Vagina (tissue), 2 donors: ENCODE measurements at regions not wholly inside any gene's neighbourhood (a gene's known extent, or its start where the extent isn't known, plus 50 kb on each side); places are given as distances from the start of the nearest gene placed in this dataset.

ENCODE experiments used
- DNase-seq, 2 donors: peaks; one replicate each; pipeline ENCODE4 v3.0.0-alpha.2; 2017; ENCODE audit errors: extremely low spot score in 2 of 2
- H3K27ac ChIP-seq: fragments of 200-600 bp; sonication (generic); one replicate; pipeline ENCODE4 v1.5.1; 2019
- H3K27me3 ChIP-seq: fragments of 200-600 bp; sonication (generic); one replicate; pipeline ENCODE4 v1.5.1; 2019
- H3K36me3 ChIP-seq, 2 donors: fragments of 200-600 bp; sonication (generic); one replicate each; pipeline ENCODE4 v1.5.1; 2017 to 2019
- H3K4me1 ChIP-seq: fragments of 200-600 bp; sonication (generic); one replicate; pipeline ENCODE4 v1.5.1; 2019
- H3K4me3 ChIP-seq, 2 donors: fragments of 200-600 bp; sonication (generic); 1 replicate in 1 of 2; 2 replicates in 1 of 2; pipeline ENCODE4 v1.5.1; 2016 to 2019
- H3K9me3 ChIP-seq: fragments of 200-600 bp; sonication (generic); one replicate; pipeline ENCODE4 v1.5.1; 2019
- POLR2A ChIP-seq, 2 donors: fragments of 450-650 bp; IDR thresholded peaks; one replicate each; pipeline ENCODE4 v1.6.1; 2017; ENCODE audit warnings: antibody characterized with exemption in 2 of 2, mild to moderate bottlenecking in 2 of 2, moderate library complexity in 2 of 2
- POLR2AphosphoS5 ChIP-seq, 2 donors: sonication (generic); formaldehyde crosslinking; IDR thresholded peaks; one replicate each; pipeline ENCODE4 v1.9.0; 2017; ENCODE audit warnings: antibody characterized with exemption in 2 of 2, mild to moderate bottlenecking in 2 of 2, low read depth in 1 of 2; ENCODE audit not compliant: insufficient read depth in 1 of 2
- intact Hi-C: fragments of 100-400 bp; cut with DNase I; formaldehyde crosslinking; loops from one replicate; pipeline ENCODE4 v1.15.1; 2023
- TF ChIP-seq, protein P1 (sequence below), 3 experiments: fragments of 450-650 bp in 2 of 3; fragments of 200-600 bp in 1 of 3; sonication (generic) in 1 of 3; IDR thresholded peaks; one replicate each; pipeline ENCODE4 v1.5.1; 2017 to 2019; ENCODE audit warnings: antibody characterized with exemption in 3 of 3, mild to moderate bottlenecking in 2 of 3, moderate library complexity in 2 of 3

DNA sequence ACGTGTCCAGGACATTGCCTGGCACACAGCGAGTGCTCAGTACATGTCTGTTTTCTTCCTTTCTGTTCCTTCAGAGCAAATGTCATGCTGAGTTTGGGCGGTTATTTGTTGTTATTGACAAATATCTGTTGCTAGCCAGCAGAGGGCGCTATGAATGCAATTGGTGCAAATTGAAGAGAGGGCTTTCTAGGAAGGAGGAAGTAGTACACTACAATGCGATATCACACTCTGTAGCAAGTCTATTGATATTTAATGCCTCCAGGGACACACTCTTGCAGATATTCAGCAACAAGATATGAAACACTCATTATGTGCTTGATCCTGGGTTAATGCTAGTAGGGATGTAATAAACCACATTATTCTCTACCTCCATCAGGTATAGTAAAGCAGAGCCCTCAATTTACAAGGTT lies 267.3 kb upstream of the SRRM4 start:
- Histone ChIP-seq H3K27ac (no peak overlapping the region), H3K27me3 (no peaks in the 10 kb centered on the region), H3K4me1 (no peaks in the 10 kb centered on the region), H3K9me3 (no peaks in the 10 kb centered on the region), H3K36me3 (no peaks in the 10 kb centered on the region), H3K4me3 (no peak overlapping the region)
- TF ChIP-seq, protein P1, sequence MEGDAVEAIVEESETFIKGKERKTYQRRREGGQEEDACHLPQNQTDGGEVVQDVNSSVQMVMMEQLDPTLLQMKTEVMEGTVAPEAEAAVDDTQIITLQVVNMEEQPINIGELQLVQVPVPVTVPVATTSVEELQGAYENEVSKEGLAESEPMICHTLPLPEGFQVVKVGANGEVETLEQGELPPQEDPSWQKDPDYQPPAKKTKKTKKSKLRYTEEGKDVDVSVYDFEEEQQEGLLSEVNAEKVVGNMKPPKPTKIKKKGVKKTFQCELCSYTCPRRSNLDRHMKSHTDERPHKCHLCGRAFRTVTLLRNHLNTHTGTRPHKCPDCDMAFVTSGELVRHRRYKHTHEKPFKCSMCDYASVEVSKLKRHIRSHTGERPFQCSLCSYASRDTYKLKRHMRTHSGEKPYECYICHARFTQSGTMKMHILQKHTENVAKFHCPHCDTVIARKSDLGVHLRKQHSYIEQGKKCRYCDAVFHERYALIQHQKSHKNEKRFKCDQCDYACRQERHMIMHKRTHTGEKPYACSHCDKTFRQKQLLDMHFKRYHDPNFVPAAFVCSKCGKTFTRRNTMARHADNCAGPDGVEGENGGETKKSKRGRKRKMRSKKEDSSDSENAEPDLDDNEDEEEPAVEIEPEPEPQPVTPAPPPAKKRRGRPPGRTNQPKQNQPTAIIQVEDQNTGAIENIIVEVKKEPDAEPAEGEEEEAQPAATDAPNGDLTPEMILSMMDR (IDR thresholded peaks at IDR 0.05): no peak
- TF ChIP-seq POLR2AphosphoS5 (IDR thresholded peaks at IDR 0.05; ENCODE audit: insufficient read depth in 1 of 2, low read depth in 1 of 2) (no peak), POLR2A (IDR thresholded peaks at IDR 0.05) (no peak)
- intact Hi-C loops: no loop called here
- DNase-seq: no peak

DNA sequence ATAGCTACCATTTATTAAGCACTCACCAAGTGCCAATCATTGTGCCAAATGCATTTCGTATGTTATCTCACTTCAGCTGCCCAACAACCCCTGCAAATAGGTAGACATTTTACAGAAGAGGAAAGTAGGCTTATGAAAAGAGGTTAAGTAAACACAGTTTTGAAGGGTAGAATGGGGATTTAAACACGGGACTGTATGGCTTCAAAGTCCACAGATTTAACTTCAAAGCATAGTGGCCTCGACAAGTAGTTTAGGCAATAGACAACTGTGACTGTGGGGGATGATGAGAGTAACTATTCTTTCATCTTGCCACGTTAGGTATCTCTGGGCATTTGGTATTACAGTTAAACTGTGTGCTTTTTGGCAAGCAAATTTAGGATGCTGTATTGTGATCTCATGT lies 266.8 kb upstream of the SRRM4 start:
- TF ChIP-seq, protein P1 (IDR thresholded peaks at IDR 0.05): no peak
- TF ChIP-seq POLR2A (IDR thresholded peaks at IDR 0.05) (no peak), POLR2AphosphoS5 (IDR thresholded peaks at IDR 0.05; ENCODE audit: insufficient read depth in 1 of 2, low read depth in 1 of 2) (no peak)
- H3K4me3 ChIP-seq: no peak overlapping the region
- no peaks in the 10 kb centered on the region for H3K4me1 ChIP-seq
- intact Hi-C loops: no loop called here
- H3K27ac ChIP-seq: no peak overlapping the region
- no peaks in the 10 kb centered on the region for H3K36me3 ChIP-seq
- no peaks in the 10 kb centered on the region for H3K9me3 ChIP-seq
- no peaks in the 10 kb centered on the region for H3K27me3 ChIP-seq
- DNase-seq: no peak

DNA sequence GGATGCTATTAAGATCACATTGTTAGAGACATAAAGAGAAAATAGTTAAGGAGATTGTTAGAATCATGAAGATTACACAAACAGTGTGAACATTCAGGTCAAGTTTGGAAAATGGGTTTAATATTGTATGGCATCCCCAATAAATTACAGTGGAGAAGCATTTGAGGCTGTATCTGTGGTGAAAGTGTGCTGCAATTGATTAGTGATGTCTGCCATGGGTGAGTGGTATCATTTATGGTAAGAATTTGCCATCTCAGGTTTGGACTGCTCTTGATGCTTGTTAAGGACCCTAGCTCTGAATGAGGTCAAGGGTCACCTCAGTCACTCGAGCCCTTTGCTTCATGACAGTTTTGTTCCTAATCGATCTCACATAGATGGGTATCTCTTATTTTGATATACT lies 265.7 kb upstream of the SRRM4 start:
- TF ChIP-seq POLR2A (IDR thresholded peaks at IDR 0.05) (no peak), POLR2AphosphoS5 (IDR thresholded peaks at IDR 0.05; ENCODE audit: insufficient read depth in 1 of 2, low read depth in 1 of 2) (no peak)
- TF ChIP-seq, protein P1 (IDR thresholded peaks at IDR 0.05): no peak
- intact Hi-C loops: no loop called here

DNA sequence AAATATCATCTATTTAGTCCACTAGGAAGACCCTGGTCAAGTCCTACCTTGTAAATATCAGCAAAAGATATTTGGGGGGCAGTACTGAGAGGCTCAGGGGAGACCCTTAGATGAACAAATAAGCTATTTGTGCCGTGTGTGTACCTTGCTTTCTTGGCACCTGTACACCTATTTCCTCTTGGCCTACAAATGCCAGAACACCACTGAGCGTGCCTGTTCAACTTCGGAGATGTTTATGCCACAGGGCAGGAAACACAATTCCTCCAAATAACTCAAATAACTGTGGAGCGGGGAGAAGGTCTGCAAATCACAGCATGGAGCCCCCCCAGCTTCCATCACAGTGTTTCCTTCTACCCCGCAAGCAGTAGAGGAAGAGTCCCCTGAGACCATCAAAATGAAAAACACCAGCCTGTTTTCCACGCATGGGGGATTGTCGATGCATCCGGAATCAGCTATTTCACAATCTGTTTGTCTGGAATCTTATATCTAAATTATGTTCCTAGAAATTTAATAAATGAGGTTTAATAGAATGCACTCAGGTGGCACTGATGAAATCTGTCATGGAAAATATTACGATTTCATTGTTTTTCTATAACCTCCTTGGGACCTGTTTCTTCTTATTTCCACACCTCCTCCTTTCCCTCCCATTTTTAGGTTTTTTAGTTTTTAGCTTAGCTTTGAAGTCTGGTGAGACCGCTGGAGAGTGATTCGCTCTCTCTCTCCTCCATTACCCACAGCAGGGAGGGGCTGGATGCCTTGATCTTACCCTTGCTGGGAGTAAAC lies 254.0 kb upstream of the SRRM4 start:
- no peaks in the 10 kb centered on the region for H3K36me3 ChIP-seq
- no peak overlapping the region for H3K27ac ChIP-seq
- TF ChIP-seq POLR2AphosphoS5 (IDR thresholded peaks at IDR 0.05; ENCODE audit: insufficient read depth in 1 of 2, low read depth in 1 of 2): no peak
- TF ChIP-seq POLR2A (IDR thresholded peaks at IDR 0.05): no peak
- TF ChIP-seq, protein P1 (IDR thresholded peaks at IDR 0.05): no peak
- H3K27me3 ChIP-seq: no peaks in the 10 kb centered on the region
- intact Hi-C loops: no loop called here
- no peak for DNase-seq
- no peaks in the 10 kb centered on the region for H3K9me3 ChIP-seq
- no peak overlapping the region for H3K4me3 ChIP-seq
- H3K4me1 ChIP-seq: no peaks in the 10 kb centered on the region

More for the DNA sequence above, 265.7 kb upstream of the SRRM4 start:
- no peaks in the 10 kb centered on the region for H3K36me3 ChIP-seq
- H3K4me3 ChIP-seq: no peak overlapping the region
- H3K4me1 ChIP-seq: no peaks in the 10 kb centered on the region
- DNase-seq: no peak
- no peaks in the 10 kb centered on the region for H3K9me3 ChIP-seq
- no peak overlapping the region for H3K27ac ChIP-seq
- no peaks in the 10 kb centered on the region for H3K27me3 ChIP-seq

DNA sequence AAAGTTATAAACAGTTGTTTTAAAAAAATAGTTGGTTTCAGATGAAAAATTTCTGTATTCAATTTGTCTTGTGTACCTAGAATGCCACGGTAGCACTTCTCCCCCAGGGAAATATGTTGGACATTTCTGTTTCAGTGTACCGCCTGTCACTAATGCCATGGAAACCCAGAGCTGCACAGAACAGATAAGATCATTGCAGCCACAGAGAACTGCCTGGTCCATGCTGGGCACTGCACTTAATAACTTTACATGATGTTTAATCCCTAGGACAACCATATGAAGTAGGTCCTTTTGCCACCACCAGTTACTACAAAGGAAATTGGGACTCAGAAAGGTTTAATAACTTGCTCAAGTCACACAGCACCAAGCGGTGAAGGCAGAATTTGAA lies 253.4 kb upstream of the SRRM4 start:
- Histone ChIP-seq H3K36me3 (no peaks in the 10 kb centered on the region), H3K4me1 (no peaks in the 10 kb centered on the region), H3K9me3 (no peaks in the 10 kb centered on the region), H3K27me3 (no peaks in the 10 kb centered on the region), H3K4me3 (no peak overlapping the region), H3K27ac (no peak overlapping the region)
- no peak for DNase-seq
- intact Hi-C loops: no loop called here
- TF ChIP-seq POLR2AphosphoS5 (IDR thresholded peaks at IDR 0.05; ENCODE audit: insufficient read depth in 1 of 2, low read depth in 1 of 2) (no peak), POLR2A (IDR thresholded peaks at IDR 0.05) (no peak)
- TF ChIP-seq, protein P1 (IDR thresholded peaks at IDR 0.05): no peak
